Kidney epithelial cell (primary cell): ENCODE measurements at regions not wholly inside any gene's neighbourhood (a gene's known extent, or its start where the extent isn't known, plus 50 kb on each side); places are given as distances from the start of the nearest gene placed in this dataset.
A peak's percentile ranks its signal among the peaks of the same experiment; 100 is the strongest.
"Not testable (repeated sequence)": the region's sequence is repeated elsewhere in the genome, so short reads cannot be mapped to it uniquely, and the experiment has no call there.

Experiments
- DNase-seq: peaks from one replicate; pipeline ENCODE4 v3.0.0-alpha.2; 2010; ENCODE audit warnings: low read depth
- H3K27me3 ChIP-seq: 2 replicates; pipeline ENCODE4 v1.6.0; 2011; ENCODE audit warnings: low read length; ENCODE audit not compliant: control insufficient read depth, insufficient read depth
- H3K36me3 ChIP-seq: 2 replicates; pipeline ENCODE4 v1.5.1; 2011; ENCODE audit warnings: low read length; ENCODE audit not compliant: control insufficient read depth, insufficient read depth
- H3K4me3 ChIP-seq: 2 replicates; pipeline ENCODE4 v1.5.1; 2011; ENCODE audit warnings: low read depth, mild to moderate bottlenecking, control low read depth, low read length
- TF ChIP-seq, protein P1 (sequence below): IDR thresholded peaks from 2 replicates; pipeline ENCODE4 v1.5.1; 2011; ENCODE audit warnings: mild to moderate bottlenecking, moderate library complexity, low read length, control low read depth, inconsistent platforms; ENCODE audit not compliant: insufficient read depth, poor library complexity, severe bottlenecking

- TF ChIP-seq, protein P1, sequence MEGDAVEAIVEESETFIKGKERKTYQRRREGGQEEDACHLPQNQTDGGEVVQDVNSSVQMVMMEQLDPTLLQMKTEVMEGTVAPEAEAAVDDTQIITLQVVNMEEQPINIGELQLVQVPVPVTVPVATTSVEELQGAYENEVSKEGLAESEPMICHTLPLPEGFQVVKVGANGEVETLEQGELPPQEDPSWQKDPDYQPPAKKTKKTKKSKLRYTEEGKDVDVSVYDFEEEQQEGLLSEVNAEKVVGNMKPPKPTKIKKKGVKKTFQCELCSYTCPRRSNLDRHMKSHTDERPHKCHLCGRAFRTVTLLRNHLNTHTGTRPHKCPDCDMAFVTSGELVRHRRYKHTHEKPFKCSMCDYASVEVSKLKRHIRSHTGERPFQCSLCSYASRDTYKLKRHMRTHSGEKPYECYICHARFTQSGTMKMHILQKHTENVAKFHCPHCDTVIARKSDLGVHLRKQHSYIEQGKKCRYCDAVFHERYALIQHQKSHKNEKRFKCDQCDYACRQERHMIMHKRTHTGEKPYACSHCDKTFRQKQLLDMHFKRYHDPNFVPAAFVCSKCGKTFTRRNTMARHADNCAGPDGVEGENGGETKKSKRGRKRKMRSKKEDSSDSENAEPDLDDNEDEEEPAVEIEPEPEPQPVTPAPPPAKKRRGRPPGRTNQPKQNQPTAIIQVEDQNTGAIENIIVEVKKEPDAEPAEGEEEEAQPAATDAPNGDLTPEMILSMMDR = no peak
- peak; percentile 14 for DNase-seq
- no peaks in the 10 kb centered on the region for H3K36me3 ChIP-seq
- H3K4me3 ChIP-seq = no peak overlapping the region
- no peaks in the 10 kb centered on the region for H3K27me3 ChIP-seq
Measured at GRCh38 chr6:113018351-113019151, 671.4 kb downstream of the RFPL4B start.

- no peak for DNase-seq
- Histone ChIP-seq H3K36me3 (no peaks in the 10 kb centered on the region), H3K4me3 (no peak overlapping the region), H3K27me3 (no peaks in the 10 kb centered on the region)
- TF ChIP-seq, protein P1 = no peak
Measured at GRCh38 chr6:113019176-113019575, 672.0 kb downstream of the RFPL4B start.

DNA sequence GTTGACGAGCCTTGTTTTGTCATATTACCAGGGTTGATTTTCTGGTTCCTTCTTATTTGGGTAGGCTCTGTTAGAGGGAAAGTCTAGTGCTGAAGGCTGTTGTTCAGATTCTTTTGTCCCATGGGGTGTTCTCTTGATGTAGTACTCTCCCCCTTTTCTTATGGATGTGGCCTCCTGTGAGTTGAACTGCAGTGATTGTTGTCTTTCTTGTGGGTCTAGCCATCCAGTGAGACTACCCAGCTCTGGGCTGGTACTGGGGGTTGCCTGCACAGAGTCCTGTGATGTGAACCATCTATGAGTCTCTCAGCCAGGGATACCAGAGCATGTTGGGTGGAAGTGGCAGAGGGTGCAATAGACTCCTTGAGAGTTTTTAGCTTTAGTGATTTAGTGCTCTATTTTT is 680.6 kb downstream of the RFPL4B start:
- Histone ChIP-seq H3K4me3 (no peak overlapping the region), H3K27me3 (no peaks in the 10 kb centered on the region), H3K36me3 (no peaks in the 10 kb centered on the region)
- TF ChIP-seq, protein P1 = no peak
- no peak for DNase-seq

DNA sequence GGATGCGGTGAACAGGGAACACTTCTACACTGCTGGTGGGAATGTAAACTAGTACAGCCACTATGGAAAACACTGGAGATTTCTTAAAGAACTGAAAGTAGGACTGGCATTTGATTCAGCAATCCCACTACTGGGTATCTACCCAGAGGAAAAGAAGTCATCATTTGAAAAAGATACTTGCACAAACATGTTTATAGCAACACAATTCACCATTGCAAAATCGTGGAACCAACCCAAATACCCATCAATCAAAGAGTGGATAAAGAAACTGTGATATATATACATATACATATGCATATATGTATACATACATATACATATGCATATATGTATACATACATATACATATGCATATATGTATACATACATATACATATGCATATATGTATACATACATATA is 682.0 kb downstream of the RFPL4B start:
- H3K27me3 ChIP-seq, H3K36me3 ChIP-seq, H3K4me3 ChIP-seq, DNase-seq: not testable (repeated sequence)

- TF ChIP-seq, protein P1 = no peak
- Histone ChIP-seq H3K36me3 (no peaks in the 10 kb centered on the region), H3K4me3 (no peak overlapping the region), H3K27me3 (no peaks in the 10 kb centered on the region)
- no peak for DNase-seq
Measured at GRCh38 chr6:113031591-113032238, 684.6 kb downstream of the RFPL4B start.

DNA sequence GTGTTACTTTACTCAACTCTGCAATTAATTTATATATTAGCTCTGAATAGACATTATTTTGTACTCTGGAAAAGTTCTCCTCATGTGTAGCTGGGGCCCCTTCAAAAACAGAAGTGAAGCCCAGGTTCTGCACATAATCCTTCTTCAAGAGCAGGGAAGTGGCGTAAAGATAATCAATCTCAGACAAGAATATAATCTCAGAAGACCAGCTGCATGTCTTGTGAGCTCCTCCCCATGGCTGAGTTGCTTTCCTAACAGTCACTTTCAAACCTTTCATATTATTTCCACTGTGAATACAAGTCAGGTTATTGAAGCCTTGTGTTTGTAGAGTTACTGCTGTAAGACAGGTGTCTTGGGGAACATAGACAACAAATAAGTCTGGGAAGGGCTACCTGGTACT is 691.9 kb downstream of the RFPL4B start:
- DNase-seq = no peak
- TF ChIP-seq, protein P1 = no peak
- Histone ChIP-seq H3K4me3 (no peak overlapping the region), H3K27me3 (no peaks in the 10 kb centered on the region), H3K36me3 (no peaks in the 10 kb centered on the region)
